ENCODE measurements at regions not wholly inside any gene's neighbourhood (a gene's known extent, or its start where the extent isn't known, plus 50 kb on each side); places are given as distances from the start of the nearest gene placed in this dataset.
A peak's percentile ranks its signal among the peaks of the same experiment; 100 is the strongest.
"Not testable (repeated sequence)": the region's sequence is repeated elsewhere in the genome, so short reads cannot be mapped to it uniquely, and the experiment has no call there.

DNA sequence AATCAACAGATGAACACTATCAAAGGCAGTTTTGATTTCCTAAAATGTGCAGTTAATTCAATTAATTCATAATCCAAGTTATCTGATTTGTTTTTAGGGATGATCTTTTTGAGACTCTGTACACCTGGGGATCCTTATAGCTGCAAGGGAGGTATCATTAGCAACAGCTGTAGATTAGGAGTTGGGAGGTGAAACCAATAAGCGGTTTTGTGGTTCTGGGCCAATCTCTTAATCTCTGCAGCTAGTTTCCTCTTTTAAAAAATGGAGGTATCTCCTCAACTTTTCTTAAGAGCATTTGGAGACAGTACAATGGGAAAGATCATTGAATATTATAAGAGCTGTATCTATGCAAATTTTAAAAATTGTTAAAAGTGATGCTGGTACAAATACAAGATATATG is 126.0 kb downstream of the MC4R start:
- in situ Hi-C loops (cut with HindIII; ENCODE audit: low sequenced_read_pairs): no loop called here
- TF ChIP-seq CTCF (IDR thresholded peaks at IDR 0.05; ENCODE audit: low read depth, low read length): no peak
- no peak for DNase-seq (ENCODE audit: low read depth, low spot score)
- H3K4me3 ChIP-seq (ENCODE audit: low read depth, low read length): no peak overlapping the region

DNA sequence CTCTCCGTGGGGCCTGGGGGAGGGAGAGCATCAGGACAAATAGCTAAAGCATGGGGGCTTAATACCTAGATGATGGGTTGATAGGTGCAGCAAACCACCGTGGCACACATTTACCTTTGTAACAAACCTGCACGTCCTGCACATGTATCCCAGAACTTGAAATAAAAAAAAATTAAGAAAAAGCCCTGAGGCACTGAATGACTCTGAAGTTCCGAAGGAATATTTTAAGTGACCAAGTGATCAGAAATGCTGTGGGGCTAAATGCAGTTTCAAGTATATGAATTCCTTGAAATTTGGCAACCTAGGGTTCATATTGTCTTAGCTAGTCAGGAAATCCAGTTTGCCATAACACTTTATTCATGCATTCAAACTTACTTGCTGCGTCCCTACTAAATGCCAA is 127.5 kb downstream of the MC4R start:
- no peak overlapping the region for H3K4me3 ChIP-seq (ENCODE audit: low read depth, low read length)
- no peak for DNase-seq (ENCODE audit: low read depth, low spot score)
- in situ Hi-C loops (cut with HindIII; ENCODE audit: low sequenced_read_pairs): no loop called here
- TF ChIP-seq CTCF (IDR thresholded peaks at IDR 0.05; ENCODE audit: low read depth, low read length): no peak

DNA sequence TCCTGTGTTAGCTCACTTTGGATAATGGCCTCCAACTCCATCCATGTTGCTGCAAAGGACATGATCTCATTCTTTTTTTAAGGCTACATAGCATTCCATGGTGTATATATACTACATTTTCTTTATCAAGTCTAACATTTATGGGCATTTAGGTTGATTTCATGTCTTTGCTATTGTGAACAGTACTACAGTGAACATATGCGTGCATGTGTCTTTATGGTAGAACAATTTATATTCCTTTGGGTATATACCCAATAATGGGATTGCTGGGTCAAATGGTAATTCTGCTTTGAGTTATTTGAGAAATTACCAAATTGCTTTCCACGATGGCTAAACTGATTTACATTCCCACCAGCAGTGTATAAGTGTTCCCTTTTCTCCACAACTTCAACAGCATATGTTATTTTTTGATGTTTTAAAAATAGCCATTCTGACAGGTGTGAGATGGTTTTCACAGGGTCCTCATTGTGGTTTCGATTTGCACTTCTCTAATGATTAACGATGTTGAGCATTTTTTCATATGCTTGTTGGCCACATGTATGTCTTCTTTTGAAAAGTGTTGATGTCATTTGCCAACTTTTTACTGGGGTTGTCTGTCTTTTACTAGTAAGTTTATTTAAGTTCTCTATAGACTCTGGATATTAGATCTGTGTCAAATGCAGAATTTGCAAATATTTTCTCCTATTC is 133.4 kb downstream of the MC4R start:
- in situ Hi-C loops (cut with HindIII; ENCODE audit: low sequenced_read_pairs); H3K4me3 ChIP-seq (ENCODE audit: low read depth, low read length); DNase-seq (ENCODE audit: low read depth, low spot score): not testable (repeated sequence)

- no peak overlapping the region for H3K4me3 ChIP-seq (ENCODE audit: low read depth, low read length)
- in situ Hi-C loops (cut with HindIII; ENCODE audit: low sequenced_read_pairs): no loop called here
- DNase-seq (ENCODE audit: low read depth, low spot score): no peak
- TF ChIP-seq CTCF (IDR thresholded peaks at IDR 0.05; ENCODE audit: low read depth, low read length): no peak
Measured at GRCh38 chr18:60235164-60235563, 137.4 kb downstream of the MC4R start.

DNA sequence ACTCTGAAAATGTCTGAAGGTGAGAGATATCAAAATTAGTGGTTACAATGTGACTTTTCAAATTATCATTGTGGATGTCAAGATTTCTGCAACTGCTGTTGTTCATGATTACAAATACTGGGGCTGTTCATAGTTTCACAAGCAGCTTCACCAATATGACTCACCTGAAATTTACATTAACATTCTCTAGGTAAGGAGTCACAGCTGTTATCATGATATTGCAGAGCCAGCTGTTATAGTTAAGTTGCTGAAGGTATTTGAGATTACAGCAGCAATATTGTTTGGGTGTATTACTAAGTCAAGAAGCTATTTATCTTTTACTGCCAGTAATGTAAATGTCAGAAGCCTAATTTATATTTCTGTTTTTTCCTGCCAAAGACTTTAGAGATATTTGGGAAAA is 140.0 kb downstream of the MC4R start:
- in situ Hi-C loops (cut with HindIII; ENCODE audit: low sequenced_read_pairs): no loop called here
- peak; percentile 44 for DNase-seq (ENCODE audit: low read depth, low spot score)
- TF ChIP-seq CTCF (IDR thresholded peaks at IDR 0.05; ENCODE audit: low read depth, low read length): no peak
- no peak overlapping the region for H3K4me3 ChIP-seq (ENCODE audit: low read depth, low read length)

- no peak for DNase-seq (ENCODE audit: low read depth, low spot score)
- H3K4me3 ChIP-seq (ENCODE audit: low read depth, low read length): no peak overlapping the region
- in situ Hi-C loops (cut with HindIII; ENCODE audit: low sequenced_read_pairs): no loop called here
- TF ChIP-seq CTCF (IDR thresholded peaks at IDR 0.05; ENCODE audit: low read depth, low read length): no peak
Measured at GRCh38 chr18:60228609-60229595, 143.7 kb downstream of the MC4R start.

DNA sequence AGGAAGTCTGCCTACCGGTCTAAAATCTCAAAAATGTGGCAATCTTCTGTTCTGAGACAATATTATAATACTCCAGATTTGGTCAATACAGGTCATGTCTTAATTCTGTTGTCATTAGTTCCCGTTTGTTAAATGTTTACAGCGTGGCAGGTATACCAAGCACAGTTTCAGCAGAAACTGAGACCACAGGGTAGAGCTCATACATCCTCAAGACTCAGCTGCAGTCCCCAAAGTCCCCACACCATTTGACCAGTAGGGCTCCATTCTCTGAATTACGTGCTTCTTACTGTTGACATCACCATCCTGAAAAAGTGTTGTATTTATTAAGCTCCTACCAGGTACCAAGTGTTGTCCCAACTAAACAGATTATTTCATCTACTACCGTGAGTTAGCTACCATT is 157.1 kb downstream of the MC4R start:
- no peak for TF ChIP-seq CTCF (IDR thresholded peaks at IDR 0.05; ENCODE audit: low read depth, low read length)
- in situ Hi-C loops (cut with HindIII; ENCODE audit: low sequenced_read_pairs): no loop called here
- no peak overlapping the region for H3K4me3 ChIP-seq (ENCODE audit: low read depth, low read length)
- DNase-seq (ENCODE audit: low read depth, low spot score): no peak
